ENCODE measurements at regions not wholly inside any gene's neighbourhood (a gene's known extent, or its start where the extent isn't known, plus 50 kb on each side); places are given as distances from the start of the nearest gene placed in this dataset.

- Histone ChIP-seq H3K9me3 (no peaks in the 10 kb centered on the region), H3K27ac (no peak overlapping the region), H3K27me3 (no peaks in the 10 kb centered on the region), H3K4me1 (ENCODE audit: insufficient read depth) (no peaks in the 10 kb centered on the region), H3K36me3 (no peaks in the 10 kb centered on the region), H3K4me3 (no peak overlapping the region)
- DNase-seq = no peak
- 52 to 60% (median 57%) methylated on average over 6 of the region's 6 CpGs for WGBS, 3 donors
- intact Hi-C loops (cut with DNase I) = no loop called here
- TF ChIP-seq EP300 (IDR thresholded peaks at IDR 0.05) = no peak
- TF ChIP-seq CTCF (IDR thresholded peaks at IDR 0.05) = no peak
- TF ChIP-seq POLR2A (IDR thresholded peaks at IDR 0.05) = no peak
These were observed 204.8 kb upstream of the NOX3 start for GRCh38 chr6:155660251-155660977.

- H3K27me3 ChIP-seq = no peaks in the 10 kb centered on the region
- H3K4me3 ChIP-seq = no peak overlapping the region
- H3K27ac ChIP-seq = no peak overlapping the region
- no peaks in the 10 kb centered on the region for H3K9me3 ChIP-seq
- no peaks in the 10 kb centered on the region for H3K36me3 ChIP-seq
- WGBS, 3 donors = 88 to 91% (median 90%) methylated on average over 3 of the region's 3 CpGs
- TF ChIP-seq EP300 (IDR thresholded peaks at IDR 0.05) (no peak), POLR2A (IDR thresholded peaks at IDR 0.05) (no peak), CTCF (IDR thresholded peaks at IDR 0.05) (no peak)
- H3K4me1 ChIP-seq (ENCODE audit: insufficient read depth) = no peaks in the 10 kb centered on the region
- intact Hi-C loops (cut with DNase I) = no loop called here
- no peak for DNase-seq
These were observed 200.4 kb upstream of the NOX3 start for GRCh38 chr6:155656024-155656423.

- DNase-seq = no peak
- intact Hi-C loops (cut with DNase I) = loop anchor here in 1 of 4 donors (5.0 kb wide), 1 partner anchor 1592 kb away; no protein-coding TSS in a partner anchor
- Histone ChIP-seq H3K27me3 (no peaks in the 10 kb centered on the region), H3K4me3 (no peak overlapping the region), H3K4me1 (ENCODE audit: insufficient read depth) (no peaks in the 10 kb centered on the region), H3K27ac (no peak overlapping the region), H3K9me3 (no peaks in the 10 kb centered on the region), H3K36me3 (no peaks in the 10 kb centered on the region)
- no peak for TF ChIP-seq CTCF (IDR thresholded peaks at IDR 0.05)
- no peak for TF ChIP-seq POLR2A (IDR thresholded peaks at IDR 0.05)
- TF ChIP-seq EP300 (IDR thresholded peaks at IDR 0.05) = no peak
These were observed 198.8 kb upstream of the NOX3 start for GRCh38 chr6:155654474-155654873.

GRCh38 chr6:155648301-155648700 is 192.7 kb upstream of the NOX3 start:
- no peaks in the 10 kb centered on the region for H3K36me3 ChIP-seq
- WGBS, 3 donors = 16 to 31% (median 17%) methylated on average over 5 of the region's 5 CpGs
- H3K4me3 ChIP-seq = no peak overlapping the region
- no peaks in the 10 kb centered on the region for H3K9me3 ChIP-seq
- H3K27ac ChIP-seq = no peak overlapping the region
- TF ChIP-seq POLR2A (IDR thresholded peaks at IDR 0.05) (no peak), EP300 (IDR thresholded peaks at IDR 0.05) (no peak), CTCF (IDR thresholded peaks at IDR 0.05) (no peak)
- no peaks in the 10 kb centered on the region for H3K27me3 ChIP-seq
- intact Hi-C loops (cut with DNase I) = no loop called here
- no peak for DNase-seq
- H3K4me1 ChIP-seq (ENCODE audit: insufficient read depth) = no peaks in the 10 kb centered on the region
